Fibroblast of the aortic adventitia (primary cell): ENCODE measurements at regions not wholly inside any gene's neighbourhood (a gene's known extent, or its start where the extent isn't known, plus 50 kb on each side); places are given as distances from the start of the nearest gene placed in this dataset.

Experiments
- DNase-seq: peaks from one replicate; pipeline ENCODE4 v3.0.0-alpha.2; 2010; ENCODE audit warnings: low read depth
- H3K4me3 ChIP-seq: 2 replicates; pipeline ENCODE4 v1.5.1; 2011; ENCODE audit warnings: low read depth, mild to moderate bottlenecking, control low read depth, low read length, moderate library complexity
- CTCF ChIP-seq: IDR thresholded peaks from 2 replicates; pipeline ENCODE4 v1.5.1; 2011; ENCODE audit warnings: mild to moderate bottlenecking, low read length, control low read depth, inconsistent platforms; ENCODE audit not compliant: insufficient read depth

- DNase-seq = no peak
- TF ChIP-seq CTCF = no peak
- no peak overlapping the region for H3K4me3 ChIP-seq
Measured at GRCh38 chr13:73948848-73949529, 185.2 kb downstream of the KLF12 start.

GRCh38 chr13:73945871-73946270 lies 188.3 kb downstream of the KLF12 start:
- DNase-seq = peak; percentile 45
- TF ChIP-seq CTCF = no peak
- no peak overlapping the region for H3K4me3 ChIP-seq

- TF ChIP-seq CTCF = no peak
- peak; percentile 57 for DNase-seq
Measured at GRCh38 chr13:73945382-73945781, 188.8 kb downstream of the KLF12 start.

GRCh38 chr13:73943965-73944233 lies 190.3 kb downstream of the KLF12 start:
- no peak for TF ChIP-seq CTCF
- DNase-seq = no peak
- H3K4me3 ChIP-seq = no peak overlapping the region

More at GRCh38 chr13:73945382-73945781, 188.8 kb downstream of the KLF12 start:
- H3K4me3 ChIP-seq = no peak overlapping the region

- TF ChIP-seq CTCF = no peak
- DNase-seq = peak; percentile 18
- H3K4me3 ChIP-seq = no peak overlapping the region
Measured at GRCh38 chr13:73943137-73943964, 190.9 kb downstream of the KLF12 start.

- no peak overlapping the region for H3K4me3 ChIP-seq
- no peak for DNase-seq
- no peak for TF ChIP-seq CTCF
Measured at GRCh38 chr13:73941752-73942151, 192.5 kb downstream of the KLF12 start.
